Erythroblast (primary cell): ENCODE measurements at regions not wholly inside any gene's neighbourhood (a gene's known extent, or its start where the extent isn't known, plus 50 kb on each side); places are given as distances from the start of the nearest gene placed in this dataset.

Experiments used
- GATA1 ChIP-seq: IDR thresholded peaks from 2 replicates; pipeline ENCODE4 v1.6.1; 2011; ENCODE audit warnings: low read depth, mild to moderate bottlenecking, control low read depth, low read length, moderate library complexity
- POLR2A ChIP-seq: IDR thresholded peaks from 2 replicates; pipeline ENCODE4 v1.6.1; 2011; ENCODE audit warnings: mild to moderate bottlenecking, low read length

GRCh38 chr10:120367341-120367740 lies 89.7 kb upstream of the PLPP4 start:
- TF ChIP-seq POLR2A (no peak), GATA1 (no peak)
